GM23338 (cell line): ENCODE measurements at regions not wholly inside any gene's neighbourhood (a gene's known extent, or its start where the extent isn't known, plus 50 kb on each side); places are given as distances from the start of the nearest gene placed in this dataset.

ENCODE experiments used
- ATAC-seq: fragments of 200-7000 bp; cut with Tn5 transposase; 3 replicates; pipeline ENCODE4 v1.9.1; 2020
- DNase-seq: peaks from one replicate; pipeline ENCODE4 v3.0.0-alpha.2; 2015; ENCODE audit warnings: low spot score
- H2AFZ ChIP-seq: fragments of 200-600 bp; sonication (generic); 2 replicates; pipeline ENCODE4 v1.8.0; 2016; ENCODE audit warnings: antibody characterized with exemption, mild to moderate bottlenecking, moderate library complexity
- H3F3A ChIP-seq: fragments of 200-600 bp; sonication (generic); replicated peaks from 2 replicates; pipeline ENCODE4 v1.8.0; 2017; ENCODE audit warnings: antibody characterized with exemption, mixed run types, low read depth
- H3K27ac ChIP-seq: fragments of 200-600 bp; sonication (generic); 2 replicates; pipeline ENCODE4 v1.6.1; 2016; ENCODE audit warnings: low read depth
- H3K27me3 ChIP-seq: fragments of 200-600 bp; sonication (generic); 2 replicates; pipeline ENCODE4 v1.8.0; 2016; ENCODE audit warnings: mild to moderate bottlenecking, mixed run types, moderate library complexity; ENCODE audit not compliant: insufficient read depth
- H3K36me3 ChIP-seq: fragments of 200-600 bp; sonication (generic); 2 replicates; pipeline ENCODE4 v1.8.0; 2016; ENCODE audit warnings: mild to moderate bottlenecking; ENCODE audit not compliant: insufficient read depth
- H3K4me1 ChIP-seq: fragments of 200-600 bp; sonication (generic); 2 replicates; pipeline ENCODE4 v1.8.0; 2016; ENCODE audit warnings: mild to moderate bottlenecking, moderate library complexity; ENCODE audit not compliant: insufficient read depth
- H3K4me2 ChIP-seq: fragments of 200-600 bp; sonication (generic); 2 replicates; pipeline ENCODE4 v1.7.1; 2017; ENCODE audit warnings: mixed run types
- H3K4me3 ChIP-seq: fragments of 200-600 bp; sonication (generic); 2 replicates; pipeline ENCODE4 v1.6.1; 2016; ENCODE audit warnings: mixed run types
- H3K79me2 ChIP-seq: fragments of 200-600 bp; sonication (generic); replicated peaks from 2 replicates; pipeline ENCODE4 v1.8.0; 2017; ENCODE audit warnings: mild to moderate bottlenecking; ENCODE audit not compliant: insufficient read depth
- H3K9me2 ChIP-seq: fragments of 200-600 bp; sonication (generic); 2 replicates; pipeline ENCODE4 v1.8.0; 2017; ENCODE audit not compliant: insufficient read depth
- H4K20me1 ChIP-seq: fragments of 200-600 bp; sonication (generic); replicated peaks from 2 replicates; pipeline ENCODE4 v1.8.0; 2017; ENCODE audit warnings: mild to moderate bottlenecking; ENCODE audit not compliant: insufficient read depth
- H3K27ac Mint-ChIP-seq: 2 replicates; pipeline ENCODE4 v1.8.0; 2020; ENCODE audit warnings: inconsistent platforms, mild to moderate bottlenecking, moderate library complexity, mixed read lengths
- H3K27me3 Mint-ChIP-seq: 3 replicates; pipeline ENCODE4 v1.8.0; 2022; ENCODE audit warnings: low read depth, mild to moderate bottlenecking, moderate library complexity, mixed read lengths, inconsistent platforms; ENCODE audit not compliant: insufficient read depth, poor library complexity
- H3K36me3 Mint-ChIP-seq: 3 replicates; pipeline ENCODE4 v1.8.0; 2021; ENCODE audit warnings: low read depth, mild to moderate bottlenecking, inconsistent platforms, moderate library complexity, mixed read lengths
- H3K4me1 Mint-ChIP-seq: 3 replicates; pipeline ENCODE4 v1.8.0; 2020; ENCODE audit warnings: mild to moderate bottlenecking, inconsistent platforms, mixed read lengths
- H3K4me3 Mint-ChIP-seq: 3 replicates; pipeline ENCODE4 v1.8.0; 2021; ENCODE audit warnings: moderate library complexity, mild to moderate bottlenecking, inconsistent platforms, mixed read lengths
- H3K9me3 Mint-ChIP-seq: 3 replicates; pipeline ENCODE4 v1.8.0; 2020; ENCODE audit warnings: moderate library complexity, mild to moderate bottlenecking, inconsistent platforms, mixed read lengths
- CTCF ChIP-seq, 2 experiments: fragments of 200-600 bp in 1 of 2; sonication (generic) in 1 of 2; conservative IDR thresholded peaks; 2 replicates each; pipeline versions ENCODE4 v1.5.1 to v1.6.1; 2016 to 2017; ENCODE audit warnings: antibody characterized with exemption in 2 of 2, low read depth in 2 of 2, mild to moderate bottlenecking in 2 of 2, moderate library complexity in 1 of 2
- EZH2phosphoT487 ChIP-seq: fragments of 200-600 bp; sonication (generic); IDR thresholded peaks from one replicate; pipeline ENCODE4 v1.8.1; 2018; ENCODE audit warnings: antibody characterized with exemption; ENCODE audit not compliant: unreplicated experiment
- POLR2AphosphoS5 ChIP-seq: IDR thresholded peaks from 2 replicates; pipeline ENCODE4 v1.6.1; 2016; ENCODE audit warnings: antibody characterized with exemption, low read depth
- ZNF331 ChIP-seq: fragments of 250-450 bp; sonication (Bioruptor Pico); IDR thresholded peaks from 2 replicates; pipeline ENCODE4 v1.5.0; 2020; ENCODE audit warnings: low read depth, mild to moderate bottlenecking, moderate library complexity
- ZNF462 ChIP-seq: fragments of 250-450 bp; sonication (Bioruptor Pico); IDR thresholded peaks from 2 replicates; pipeline ENCODE4 v1.5.0; 2020; ENCODE audit warnings: mild to moderate bottlenecking, moderate library complexity
- TF ChIP-seq, protein P1 (sequence below): IDR thresholded peaks from 2 replicates; pipeline ENCODE4 v1.6.1; 2016; ENCODE audit warnings: antibody characterized with exemption

- H4K20me1 ChIP-seq, result no peaks in the 10 kb centered on the region
- H3K9me2 ChIP-seq, result no peaks in the 10 kb centered on the region
- H3K27me3 Mint-ChIP-seq, result peaks cover 9% of the 10 kb centered on the region
- no peaks in the 10 kb centered on the region for H3K27me3 ChIP-seq
- no peak overlapping the region for H3K4me2 ChIP-seq
- DNase-seq (no peak), ATAC-seq (no peak)
- H2AFZ ChIP-seq, result no peak overlapping the region
- H3K4me3 Mint-ChIP-seq, result no peak overlapping the region
- no peaks in the 10 kb centered on the region for H3F3A ChIP-seq
- H3K4me1 Mint-ChIP-seq, result peaks cover 8% of the 10 kb centered on the region; the same call in 2 of the 3 replicates
- no peak overlapping the region for H3K27ac ChIP-seq
- H3K9me3 Mint-ChIP-seq, result peaks cover 3% of the 10 kb centered on the region; the same call in 1 of the 3 replicates
- H3K36me3 Mint-ChIP-seq, result no peaks in the 10 kb centered on the region
- TF ChIP-seq CTCF (conservative IDR thresholded peaks at IDR 0.05; ENCODE audit: low read depth in 2 of 2), result no peak
- TF ChIP-seq ZNF462 (CRISPR knock-in tag), result no peak
- TF ChIP-seq, protein P1, sequence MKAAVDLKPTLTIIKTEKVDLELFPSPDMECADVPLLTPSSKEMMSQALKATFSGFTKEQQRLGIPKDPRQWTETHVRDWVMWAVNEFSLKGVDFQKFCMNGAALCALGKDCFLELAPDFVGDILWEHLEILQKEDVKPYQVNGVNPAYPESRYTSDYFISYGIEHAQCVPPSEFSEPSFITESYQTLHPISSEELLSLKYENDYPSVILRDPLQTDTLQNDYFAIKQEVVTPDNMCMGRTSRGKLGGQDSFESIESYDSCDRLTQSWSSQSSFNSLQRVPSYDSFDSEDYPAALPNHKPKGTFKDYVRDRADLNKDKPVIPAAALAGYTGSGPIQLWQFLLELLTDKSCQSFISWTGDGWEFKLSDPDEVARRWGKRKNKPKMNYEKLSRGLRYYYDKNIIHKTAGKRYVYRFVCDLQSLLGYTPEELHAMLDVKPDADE, result no peak
- no peak for TF ChIP-seq EZH2phosphoT487
- TF ChIP-seq POLR2AphosphoS5, result no peak
- TF ChIP-seq ZNF331 (CRISPR knock-in tag), result no peak
- no peaks in the 10 kb centered on the region for H3K79me2 ChIP-seq
- no peaks in the 10 kb centered on the region for H3K4me1 ChIP-seq
- no peaks in the 10 kb centered on the region for H3K36me3 ChIP-seq
- H3K27ac Mint-ChIP-seq, result no peak overlapping the region
- no peak overlapping the region for H3K4me3 ChIP-seq
Observed at GRCh38 chr17:79461041-79461440, 149.8 kb downstream of the RBFOX3 start.
